ENCODE measurements at regions not wholly inside any gene's neighbourhood (a gene's known extent, or its start where the extent isn't known, plus 50 kb on each side); places are given as distances from the start of the nearest gene placed in this dataset.

DNA sequence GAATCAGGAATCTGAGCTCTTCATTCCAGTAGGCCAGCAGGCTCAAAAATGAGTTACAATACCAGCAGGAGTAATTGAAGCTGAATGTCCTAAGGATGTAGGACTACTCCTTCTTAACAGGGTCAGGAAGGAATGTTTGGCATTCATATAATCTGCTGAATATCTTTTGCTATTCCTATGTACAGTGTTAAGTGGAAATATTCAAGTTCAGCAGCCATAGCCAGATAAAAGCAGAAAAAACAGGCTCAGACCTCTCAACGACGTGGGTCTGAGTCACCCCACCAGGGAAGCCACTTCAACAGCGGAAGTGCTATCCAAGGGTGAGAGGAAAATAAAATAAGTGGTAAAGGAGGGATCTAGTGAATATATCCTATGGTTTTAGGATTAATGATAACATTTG, 577.0 kb downstream of the SPOCK3 start:
- no peak for DNase-seq

GRCh38 chr4:166658585-166658984, 575.7 kb downstream of the SPOCK3 start:
- no peak for DNase-seq

- DNase-seq: no peak
Observed at GRCh38 chr4:166662266-166662843, 571.9 kb downstream of the SPOCK3 start.

- DNase-seq: no peak
Observed at GRCh38 chr4:166670341-166670740, 564.0 kb downstream of the SPOCK3 start.

DNA sequence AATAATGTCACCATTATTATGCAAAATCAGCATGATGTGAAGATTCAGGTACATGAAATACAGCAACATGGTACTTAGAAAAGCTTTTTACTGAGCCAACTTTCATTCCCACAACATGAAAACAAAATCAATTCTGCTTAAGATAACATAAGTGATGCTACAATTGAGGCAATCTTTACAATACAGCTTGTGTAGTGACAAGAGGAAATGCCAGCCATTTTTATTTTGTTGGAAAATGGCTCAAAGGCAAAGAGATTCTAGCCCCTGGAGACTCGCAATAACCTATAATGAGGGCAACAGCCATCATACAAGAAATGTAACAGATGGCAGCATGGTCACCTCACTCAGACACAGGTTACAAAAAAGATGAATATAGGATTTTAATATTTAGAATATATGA, 560.4 kb downstream of the SPOCK3 start:
- no peak for DNase-seq

GRCh38 chr4:166675411-166675810, 558.9 kb downstream of the SPOCK3 start:
- DNase-seq: no peak

DNA sequence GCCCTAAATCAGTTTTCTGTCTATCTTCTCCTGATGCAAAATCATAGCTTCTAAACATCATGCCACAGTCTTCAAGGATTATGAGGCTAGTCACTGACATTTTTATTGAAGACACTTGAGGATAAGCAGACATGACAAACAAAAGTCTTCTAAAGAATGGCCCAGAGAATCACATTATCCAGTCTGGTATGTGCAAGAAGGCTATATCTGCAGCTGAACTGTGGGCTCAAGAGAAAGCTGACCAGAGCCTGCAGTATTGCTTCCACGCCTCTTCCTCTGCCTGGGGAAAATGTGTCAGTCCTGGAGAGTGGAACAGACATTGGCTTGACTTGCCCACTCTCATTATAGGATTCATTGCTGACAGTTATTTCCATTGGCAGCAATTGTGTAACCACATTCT, 553.5 kb downstream of the SPOCK3 start:
- no peak for DNase-seq

DNA sequence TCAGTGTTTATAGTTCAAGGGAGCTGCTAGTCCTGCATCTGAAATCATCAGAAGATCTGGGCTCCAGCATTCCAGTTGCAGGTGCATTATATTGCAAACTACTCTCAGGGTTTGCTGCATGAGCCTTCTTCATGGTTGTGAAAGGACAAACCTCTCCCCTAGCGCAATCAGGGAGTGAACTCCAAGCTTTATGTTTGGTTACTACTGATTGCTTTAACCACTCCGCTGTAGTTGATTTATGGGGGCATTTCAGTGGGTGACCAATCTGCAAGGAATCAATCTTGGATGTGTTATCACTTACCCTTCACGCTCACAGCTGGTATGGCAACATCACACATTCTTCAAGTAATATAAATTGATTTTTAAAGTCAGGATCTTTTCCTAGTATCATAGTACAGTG, 552.1 kb downstream of the SPOCK3 start:
- no peak for DNase-seq

Measured in NCI-H526 treated with DMSO at 0.1 percent for 48 hours (cell line).